ENCODE measurements at regions not wholly inside any gene's neighbourhood (a gene's known extent, or its start where the extent isn't known, plus 50 kb on each side); places are given as distances from the start of the nearest gene placed in this dataset.

DNA sequence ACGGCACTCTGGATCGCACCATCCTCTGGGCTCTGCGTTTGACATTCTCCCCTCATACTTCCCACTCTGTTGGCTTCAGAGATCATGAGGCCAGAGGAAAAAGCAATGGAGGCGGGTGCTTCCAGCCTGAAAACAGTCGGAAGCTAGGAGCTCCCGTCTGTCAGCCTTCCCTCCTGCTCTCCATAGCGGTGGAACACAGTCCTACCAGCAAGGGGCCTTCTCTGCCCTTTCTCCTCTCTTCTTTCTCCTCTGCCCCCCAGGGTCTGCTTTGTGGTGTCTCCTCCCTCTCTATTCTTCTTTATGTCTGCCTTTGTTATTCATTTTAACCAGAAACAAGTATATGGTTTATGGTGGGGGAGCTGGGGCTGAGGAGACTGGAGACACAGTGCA is 152.5 kb upstream of the NFIB start:
- no peak for TF ChIP-seq CTCF (IDR thresholded peaks at IDR 0.05)
- no peak for TF ChIP-seq POLR2A (IDR thresholded peaks at IDR 0.05)

Measured in adrenal gland (tissue), 5 donors.